22Rv1 (cell line): ENCODE measurements at regions not wholly inside any gene's neighbourhood (a gene's known extent, or its start where the extent isn't known, plus 50 kb on each side); places are given as distances from the start of the nearest gene placed in this dataset.

ENCODE experiments used
- CTCF ChIP-seq: fragments of 450-650 bp; IDR thresholded peaks from 2 replicates; pipeline ENCODE4 v1.5.1; 2017; ENCODE audit warnings: mild to moderate bottlenecking
- ZFX ChIP-seq: fragments of 450-650 bp; IDR thresholded peaks from 2 replicates; pipeline ENCODE4 v1.6.1; 2017; ENCODE audit warnings: antibody characterized with exemption, borderline replicate concordance

GRCh38 chr4:23481566-23481965 lies 408.3 kb downstream of the PPARGC1A start:
- no peak for TF ChIP-seq CTCF
- TF ChIP-seq ZFX, result no peak
